ENCODE measurements at regions not wholly inside any gene's neighbourhood (a gene's known extent, or its start where the extent isn't known, plus 50 kb on each side); places are given as distances from the start of the nearest gene placed in this dataset.
"Not testable (repeated sequence)": the region's sequence is repeated elsewhere in the genome, so short reads cannot be mapped to it uniquely, and the experiment has no call there.

DNA sequence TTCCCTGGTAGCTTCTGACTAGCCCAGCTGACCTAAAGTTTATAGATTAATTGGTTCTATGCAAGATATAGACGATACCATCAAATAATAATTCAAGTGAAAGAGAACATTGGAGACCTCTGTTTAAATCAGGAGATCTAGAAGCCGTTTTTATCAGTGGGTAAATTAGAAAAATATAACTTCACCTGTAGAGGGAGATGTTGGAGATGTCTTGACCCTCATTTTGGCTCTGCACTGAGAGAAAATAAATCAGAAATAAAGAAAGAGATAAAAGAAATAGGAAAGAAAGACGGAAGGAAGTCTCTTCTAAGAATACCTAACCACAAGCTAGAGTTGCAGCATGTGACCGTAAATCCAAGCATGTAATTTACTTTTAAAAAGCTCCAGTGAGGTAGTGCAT, 684.5 kb downstream of the C12orf50 start:
- DNase-seq: no peak

DNA sequence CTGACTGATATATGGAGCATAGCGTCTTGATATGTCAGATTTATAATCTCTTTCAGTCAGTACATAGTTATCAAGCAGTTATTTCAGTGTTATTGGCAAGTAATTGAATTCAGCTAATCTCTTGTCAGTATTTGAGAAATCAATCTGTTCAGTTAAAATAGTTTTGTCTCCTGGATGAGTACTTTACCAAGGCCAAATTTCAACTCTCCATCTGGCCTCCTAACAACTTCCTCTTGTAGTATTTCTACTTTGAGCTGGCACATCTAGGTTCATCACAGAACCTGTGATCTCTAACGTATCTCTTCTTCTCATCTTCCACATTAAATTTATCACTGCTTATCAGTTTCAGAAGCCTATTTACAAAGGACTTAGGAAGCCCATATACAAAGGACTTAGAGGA, 690.5 kb downstream of the C12orf50 start:
- DNase-seq: no peak

DNA sequence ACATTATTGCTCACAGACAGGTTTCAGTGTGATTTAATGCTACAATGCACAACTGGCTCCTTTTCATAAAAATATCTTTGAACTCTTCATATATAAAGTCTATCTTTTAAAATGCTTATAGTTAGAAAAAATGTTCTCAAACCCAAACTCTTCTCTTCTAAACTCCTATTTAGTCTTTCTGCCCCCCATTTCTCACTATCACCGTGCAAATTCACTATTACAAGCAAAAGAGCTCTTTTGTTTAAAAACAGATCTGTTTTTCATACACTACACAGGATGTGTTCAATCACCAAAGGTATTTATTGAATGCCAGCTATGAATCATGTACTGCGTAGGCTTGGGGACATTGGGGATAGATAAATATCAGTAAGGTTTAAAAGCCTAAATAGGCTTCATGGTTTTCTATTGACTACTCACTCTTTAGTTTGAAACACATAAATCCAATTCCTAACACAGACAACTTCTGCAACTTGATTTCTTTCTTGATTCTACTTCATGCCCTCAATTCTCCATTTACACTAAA, 692.3 kb downstream of the C12orf50 start:
- DNase-seq: no peak

DNA sequence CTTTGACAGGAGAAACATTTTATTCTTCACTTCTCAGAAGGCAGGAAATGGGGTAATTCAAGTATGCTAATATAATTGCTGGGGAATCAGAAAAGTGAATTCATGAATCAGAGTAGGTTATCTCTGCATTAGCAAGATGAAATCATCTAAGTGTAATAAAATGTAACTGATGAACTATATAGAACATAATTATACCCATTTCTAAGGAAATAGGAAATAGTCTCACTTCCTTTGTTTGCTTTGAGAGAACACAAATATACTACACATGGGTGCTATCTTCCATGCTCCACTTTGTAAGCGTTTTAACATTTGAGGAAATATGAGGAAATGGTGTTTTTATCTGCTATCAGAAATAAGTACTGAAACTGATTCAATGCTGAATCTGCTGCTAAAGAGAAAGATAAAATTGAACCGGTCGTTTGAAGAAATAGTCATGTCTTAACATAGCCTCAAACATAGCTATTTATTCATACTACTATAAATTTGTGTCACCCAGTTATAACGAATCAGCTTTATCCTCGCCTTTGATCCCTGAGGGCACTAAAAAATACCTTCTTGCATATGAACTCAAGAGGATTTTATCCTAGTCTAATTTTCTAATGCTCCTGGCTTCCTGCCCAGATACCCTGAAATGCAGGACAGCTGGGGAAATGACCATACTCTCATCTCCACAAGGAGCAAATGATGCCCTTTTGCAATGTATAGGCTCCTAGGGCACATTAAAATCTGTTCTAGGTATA, 696.0 kb downstream of the C12orf50 start:
- DNase-seq: no peak

DNA sequence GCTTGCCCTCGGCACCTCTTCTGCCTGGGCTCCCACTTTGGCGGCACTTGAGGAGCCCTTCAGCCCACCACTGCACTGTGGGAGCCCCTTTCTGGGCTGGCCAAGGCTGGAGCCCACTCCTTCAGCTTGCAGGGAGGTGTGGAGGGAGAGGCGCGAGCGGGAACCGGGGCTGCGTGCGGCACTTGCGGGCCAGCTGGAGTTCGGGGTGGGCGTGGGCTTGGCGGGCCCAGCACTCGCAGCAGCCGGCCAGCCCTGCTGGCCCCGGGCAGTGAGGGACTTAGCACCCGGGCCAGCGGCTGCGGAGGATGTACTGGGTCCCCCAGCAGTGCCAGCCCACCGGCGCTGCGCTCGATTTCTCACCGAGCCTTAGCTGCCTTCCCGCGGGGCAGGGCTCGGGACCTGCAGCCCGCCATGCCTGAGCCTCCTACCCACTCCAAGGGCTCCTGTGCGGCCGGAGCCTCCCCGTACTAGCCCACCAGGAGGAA, 699.1 kb downstream of the C12orf50 start:
- not testable (repeated sequence) for DNase-seq

DNA sequence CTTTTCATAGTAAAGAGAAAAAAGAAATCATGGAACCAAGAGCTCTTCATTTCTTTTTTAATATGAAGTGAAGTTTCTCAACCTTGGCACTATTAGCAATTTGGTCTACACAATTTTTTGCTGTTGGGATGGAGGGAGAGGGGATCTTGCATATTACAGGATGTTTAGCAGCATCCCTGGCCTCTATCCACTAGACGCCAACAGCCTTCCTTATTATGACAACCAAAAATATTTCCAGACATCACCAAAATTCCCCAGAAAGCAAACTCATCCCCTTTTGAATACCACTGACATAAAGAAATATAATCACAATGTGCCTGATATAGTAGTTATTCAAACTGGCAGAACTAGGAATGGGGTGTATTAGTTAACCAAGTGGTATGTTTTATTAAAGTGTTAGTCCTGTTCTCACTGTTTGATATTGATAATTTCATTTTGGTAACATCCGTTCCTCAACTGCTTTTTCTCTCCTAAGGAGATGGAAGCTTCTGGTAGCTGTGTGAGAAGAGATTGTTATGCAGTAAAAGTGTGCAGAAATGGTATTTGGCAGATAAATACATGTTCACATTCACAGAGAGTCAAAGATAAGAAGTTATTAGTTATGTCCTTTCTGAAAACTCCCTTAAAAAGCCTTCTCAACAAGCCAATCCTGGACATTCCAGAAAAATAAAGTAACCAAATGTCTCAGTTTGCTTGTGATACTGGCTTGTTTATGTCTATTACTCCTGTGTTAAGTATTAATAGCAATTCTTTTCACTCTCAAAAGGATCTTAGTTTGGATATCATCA, 699.9 kb downstream of the C12orf50 start:
- DNase-seq: no peak

DNA sequence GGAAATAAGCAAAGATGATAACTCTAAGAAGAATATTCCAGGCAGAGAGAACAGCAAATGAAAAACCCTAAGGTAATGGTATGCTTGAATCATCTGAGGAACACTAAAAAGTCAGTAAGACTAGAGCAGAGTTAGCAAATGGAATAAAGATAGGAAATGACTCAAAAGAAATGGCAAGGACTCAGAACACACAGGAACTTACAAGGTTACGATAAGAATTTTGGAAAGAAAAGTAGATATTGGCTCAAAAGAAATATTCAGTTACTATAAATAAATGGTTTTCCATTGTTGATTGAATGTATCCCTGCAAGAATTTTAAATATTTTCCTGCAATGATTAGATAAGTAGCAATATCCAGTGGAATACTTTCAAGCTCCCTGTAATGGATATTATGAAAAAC, 705.8 kb downstream of the C12orf50 start:
- DNase-seq: no peak

DNA sequence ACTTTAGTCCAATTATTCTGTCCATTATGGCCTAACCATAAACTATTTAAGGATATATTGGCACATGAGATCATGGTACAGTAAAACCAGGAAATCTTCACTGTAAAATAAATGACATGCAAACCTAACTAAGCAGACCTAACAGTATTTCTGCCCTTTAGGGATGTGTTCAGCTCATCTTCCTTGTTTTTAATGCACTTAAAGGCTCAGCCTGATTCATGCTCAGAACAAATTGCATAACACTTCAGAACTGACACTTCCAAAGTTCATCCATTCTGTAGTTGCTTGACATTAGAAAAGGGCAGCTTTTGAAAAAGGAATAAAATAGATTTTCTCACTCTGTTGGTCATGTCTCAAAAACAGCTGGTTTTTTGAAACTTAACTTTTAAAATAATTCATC, 708.5 kb downstream of the C12orf50 start:
- no peak for DNase-seq

DNA sequence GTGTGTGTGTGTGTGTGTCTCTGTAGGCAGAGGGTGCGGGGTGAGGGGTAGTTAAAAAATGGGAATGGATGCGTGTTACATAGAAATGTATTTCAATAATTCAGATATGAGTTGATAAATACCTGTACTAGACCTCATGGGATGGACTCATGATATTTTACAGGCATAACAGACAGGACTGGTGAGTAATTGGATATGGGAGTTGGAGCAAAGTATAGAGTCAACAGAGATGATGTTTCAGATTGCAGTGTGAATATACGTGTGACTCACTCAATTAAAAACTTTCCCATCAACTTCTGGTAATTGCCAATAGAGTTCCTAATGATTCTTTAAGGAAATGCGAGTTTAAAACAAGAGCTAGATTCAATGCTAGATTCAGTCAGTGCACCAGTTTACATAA, 711.9 kb downstream of the C12orf50 start:
- DNase-seq: no peak

DNA sequence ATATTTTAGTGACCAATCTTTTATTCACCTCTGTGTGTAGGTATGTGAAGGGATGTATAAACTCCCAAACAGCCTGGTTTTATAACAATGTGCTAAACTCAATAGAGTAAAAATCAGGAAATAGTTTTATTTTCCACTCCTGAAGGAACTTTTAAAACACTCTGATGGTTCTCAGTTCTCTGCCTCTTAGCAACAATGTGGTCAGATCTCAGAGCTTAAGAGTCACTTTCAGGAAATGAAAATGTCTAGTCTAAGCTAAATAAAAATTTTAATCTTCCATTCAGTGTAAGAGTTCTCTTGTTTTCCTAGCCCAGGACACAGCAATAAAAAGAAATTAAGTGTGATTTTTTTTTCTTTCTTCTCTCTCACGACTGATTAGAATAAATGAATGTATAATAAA, 718.0 kb downstream of the C12orf50 start:
- no peak for DNase-seq

DNA sequence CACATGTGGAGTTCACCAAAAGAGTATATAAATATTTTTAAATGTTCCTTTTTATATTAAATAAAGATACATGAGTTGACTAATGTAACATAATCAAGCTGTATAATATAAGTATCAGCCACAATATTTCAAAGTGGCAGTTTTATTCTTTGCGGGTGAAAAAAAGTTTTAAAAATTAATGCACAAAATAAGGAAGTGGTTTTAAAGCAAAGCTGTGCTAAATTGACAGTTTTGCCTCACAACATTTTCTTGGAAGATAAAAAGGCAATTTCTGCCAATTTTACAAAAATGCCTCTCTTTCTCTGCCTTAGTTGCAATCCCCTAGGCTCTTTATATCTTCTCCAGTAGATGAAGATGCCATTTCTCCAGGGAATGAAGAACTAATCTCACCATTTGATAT, 719.1 kb downstream of the C12orf50 start:
- no peak for DNase-seq

DNA sequence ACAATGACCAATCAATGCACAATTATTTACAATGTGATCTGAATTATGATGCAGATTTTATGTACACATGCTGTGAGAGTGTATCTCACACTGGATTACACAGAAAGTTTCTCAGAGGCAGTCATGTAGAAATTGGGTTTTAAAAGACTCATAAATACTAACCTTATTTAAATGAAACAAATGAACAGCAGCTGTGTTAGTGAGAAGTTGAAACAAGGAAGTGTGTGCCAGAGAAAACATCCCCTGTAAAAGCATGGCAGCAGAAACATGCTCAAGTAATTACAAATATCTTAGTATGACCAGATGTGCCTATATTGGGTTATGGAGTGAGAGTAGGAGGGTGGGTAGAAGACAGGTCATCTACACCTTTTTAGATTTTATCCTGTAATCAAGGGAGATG, 723.7 kb downstream of the C12orf50 start:
- DNase-seq: no peak

DNA sequence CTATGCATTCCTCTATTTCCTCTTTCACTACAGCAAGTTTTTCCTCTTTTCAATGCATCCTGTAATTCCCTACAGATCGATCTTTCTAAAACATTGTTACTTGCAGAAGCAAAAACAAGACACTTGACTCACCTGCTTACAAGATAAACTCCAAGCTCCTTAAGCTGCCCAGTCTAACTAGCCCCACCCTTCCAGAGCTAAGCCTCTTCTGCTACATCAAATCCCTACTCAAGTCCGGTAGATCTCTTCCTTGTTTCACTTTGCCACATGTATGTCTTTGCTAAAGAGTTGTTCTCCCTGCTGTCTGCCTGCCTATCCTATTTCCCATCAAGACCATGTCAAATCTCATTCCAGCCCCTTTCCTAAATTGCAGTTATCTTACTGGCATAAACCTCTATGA, 724.8 kb downstream of the C12orf50 start:
- DNase-seq: no peak

DNA sequence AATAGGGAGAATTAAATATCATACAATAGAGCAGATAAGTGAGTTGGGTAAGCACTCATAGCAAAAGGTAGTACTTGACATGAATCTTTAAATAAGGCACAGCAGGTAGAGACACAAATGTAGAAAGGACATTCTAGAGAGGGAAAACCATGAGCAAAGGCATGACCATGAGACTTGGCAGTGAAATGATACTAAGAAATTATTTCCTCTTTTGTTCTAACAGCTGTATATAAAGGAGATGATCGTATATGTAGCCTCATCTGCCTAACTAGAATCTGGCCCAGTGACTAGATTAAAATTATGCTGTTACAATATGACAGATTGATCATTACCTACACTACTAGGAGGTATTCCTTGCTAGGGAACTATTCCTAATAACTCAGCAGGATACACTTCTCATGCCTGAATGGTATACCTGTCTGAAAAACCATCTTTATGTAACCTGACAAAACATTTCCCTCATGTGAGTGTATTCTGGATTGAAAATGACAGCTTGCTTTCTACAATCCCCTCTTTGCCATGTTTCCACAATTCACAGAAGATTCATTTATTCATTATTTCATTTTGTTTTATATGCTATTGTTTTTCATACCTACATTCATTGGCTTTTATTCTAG, 725.7 kb downstream of the C12orf50 start:
- DNase-seq: no peak

DNA sequence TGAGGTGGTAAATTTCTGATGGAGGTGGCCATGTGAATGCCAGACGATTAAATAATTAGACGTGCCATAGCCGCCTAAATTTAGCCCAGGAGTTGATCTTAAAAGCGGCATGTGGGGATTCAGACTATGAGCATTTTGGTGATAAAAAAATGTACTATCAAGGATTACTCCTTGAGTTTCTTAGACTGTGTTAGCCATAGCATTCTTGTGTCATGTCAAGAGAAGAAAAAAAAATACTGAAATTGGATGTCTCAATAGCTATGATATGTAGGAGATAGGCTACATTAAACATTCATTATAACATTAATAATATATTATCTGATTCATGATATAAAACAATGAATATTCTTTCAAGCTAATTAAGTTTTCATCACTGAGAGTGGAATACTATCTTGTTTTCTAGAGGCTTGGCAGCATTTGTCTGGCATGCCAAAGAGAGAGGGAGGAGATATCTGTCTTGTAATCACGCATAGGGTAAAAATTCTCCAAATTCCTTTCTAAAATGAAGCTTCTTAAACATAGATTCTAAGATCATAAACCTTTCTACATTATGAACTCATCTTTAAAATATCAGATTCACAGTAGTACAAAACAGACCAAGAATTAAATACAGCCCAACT, 727.0 kb downstream of the C12orf50 start:
- no peak for DNase-seq

DNA sequence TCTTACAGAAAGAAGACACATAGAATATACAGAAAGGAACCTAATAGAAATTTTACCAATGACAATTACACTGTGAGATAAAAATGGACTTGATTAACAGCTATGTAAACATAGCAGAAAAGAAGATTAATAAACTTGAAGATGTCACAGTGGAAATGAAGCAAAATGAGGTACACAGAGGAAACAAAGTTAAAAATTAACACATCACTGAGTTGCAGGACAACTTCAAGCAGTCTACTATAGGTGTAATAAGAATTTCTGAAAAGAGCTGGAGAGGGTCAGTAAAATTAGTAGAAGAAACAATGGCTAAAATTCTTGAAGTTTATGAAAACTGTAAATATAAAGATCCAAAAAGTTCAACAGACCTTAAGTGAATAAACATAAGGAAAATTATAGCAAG, 738.7 kb downstream of the C12orf50 start:
- DNase-seq: no peak

DNA sequence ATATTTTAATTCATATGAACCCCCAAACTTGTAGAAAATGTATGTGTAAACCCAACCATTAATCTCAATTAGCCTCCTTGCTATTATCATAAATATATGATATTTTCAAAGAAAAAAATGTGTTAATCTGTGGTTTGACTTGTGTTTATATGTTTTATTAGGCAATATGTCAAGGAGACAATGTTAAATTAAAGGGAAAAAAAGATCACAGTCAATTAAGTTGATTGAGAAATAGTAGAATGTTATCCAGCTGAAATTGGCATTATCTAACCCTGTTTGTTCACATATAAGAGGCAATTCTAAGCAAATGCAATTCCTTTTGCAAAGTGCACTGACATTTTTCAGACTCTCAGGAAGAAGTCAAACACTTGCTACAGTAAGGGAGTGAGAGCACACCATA, 745.3 kb downstream of the C12orf50 start:
- no peak for DNase-seq

DNA sequence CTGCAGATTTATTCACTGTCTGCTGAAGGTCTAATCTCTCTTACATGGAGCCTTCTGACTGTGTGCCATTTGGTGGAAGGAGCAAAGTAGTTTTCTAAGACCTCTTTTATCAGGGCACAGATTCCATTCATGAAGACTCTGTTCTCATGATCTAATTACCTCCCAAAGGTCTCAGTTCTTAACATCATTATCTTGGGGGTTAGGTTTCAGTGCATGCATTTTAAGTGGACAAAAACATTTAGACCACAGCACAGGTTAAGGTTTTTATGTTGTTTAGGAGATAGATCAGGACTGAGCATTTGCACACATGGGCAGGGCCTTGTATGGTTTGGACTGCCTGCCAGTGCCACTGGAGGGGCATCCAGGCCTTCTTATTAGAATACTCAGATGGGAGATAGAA, 746.1 kb downstream of the C12orf50 start:
- no peak for DNase-seq

DNA sequence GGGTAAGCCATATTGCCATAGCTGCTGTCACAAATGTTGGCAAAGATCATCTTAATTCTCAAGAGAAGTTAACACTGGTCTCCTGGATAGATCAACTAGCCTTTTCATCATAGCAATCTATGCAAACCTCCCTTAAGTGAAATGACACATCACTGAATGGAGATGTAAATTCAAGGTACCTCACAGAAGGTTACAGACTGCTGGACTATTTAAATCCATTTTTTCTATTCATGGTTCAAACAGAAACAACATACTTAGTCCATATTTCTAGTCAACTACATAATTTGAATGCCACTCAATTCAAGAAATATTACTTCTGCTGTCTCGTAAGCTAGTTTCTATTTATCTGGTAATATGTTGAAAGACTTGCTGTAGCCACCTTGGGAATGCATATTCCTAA, 748.3 kb downstream of the C12orf50 start:
- DNase-seq: no peak

DNA sequence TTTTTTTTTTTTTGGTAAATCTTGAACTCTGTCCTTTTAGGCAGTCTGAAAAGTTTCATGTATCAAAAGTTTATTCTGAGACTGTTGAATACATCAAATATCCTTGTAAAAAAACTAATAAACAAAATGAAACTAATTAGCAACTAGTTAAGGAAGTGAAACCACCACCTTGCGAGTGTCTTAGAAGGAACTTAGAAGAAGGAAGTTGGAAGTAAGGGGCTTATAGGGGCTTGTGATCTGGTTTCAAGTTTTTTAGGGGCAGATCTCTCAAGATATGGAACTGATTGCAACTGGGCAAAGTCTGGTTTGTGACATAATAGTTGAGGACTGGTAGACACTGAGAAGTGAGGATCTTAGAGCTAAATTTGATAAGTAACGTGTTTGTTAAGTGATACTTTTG, 748.8 kb downstream of the C12orf50 start:
- no peak for DNase-seq

DNA sequence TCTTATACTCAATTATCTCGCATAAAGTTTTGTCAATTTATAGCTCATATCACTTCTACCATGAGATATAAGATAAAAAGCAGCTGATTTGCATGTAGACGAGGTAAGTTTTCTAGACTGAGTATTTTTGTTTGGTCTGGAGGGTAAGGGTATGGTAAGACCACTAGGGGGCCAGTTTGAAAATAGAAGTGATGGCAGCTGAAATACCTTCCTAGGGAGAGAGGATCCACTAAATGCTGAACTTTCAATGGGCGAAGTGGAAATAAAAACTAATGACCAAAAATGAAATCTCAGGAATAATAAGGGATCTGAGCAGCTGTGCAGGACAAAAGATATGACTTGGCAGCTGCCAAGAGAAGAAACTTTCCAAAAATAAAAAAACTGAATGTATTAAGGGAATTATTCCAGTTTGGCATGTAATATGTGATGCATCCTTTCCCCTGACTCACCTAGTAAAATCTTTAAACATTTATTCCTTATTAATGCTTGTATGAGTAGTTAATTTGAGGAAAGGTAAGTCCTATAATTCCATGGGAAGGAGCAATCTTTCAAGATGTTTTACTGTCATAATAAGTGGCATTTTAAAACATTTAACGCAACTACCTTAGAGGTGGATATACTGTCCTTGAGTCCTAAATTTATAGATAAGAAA, 754.5 kb downstream of the C12orf50 start:
- no peak for DNase-seq

All from anterior cingulate cortex (tissue), 58 donors.